ENCODE measurements at regions not wholly inside any gene's neighbourhood (a gene's known extent, or its start where the extent isn't known, plus 50 kb on each side); places are given as distances from the start of the nearest gene placed in this dataset.

GRCh38 chr3:34000301-34000700 lies 201.9 kb downstream of the PDCD6IP start:
- ATAC-seq (ENCODE audit: low FRiP score) (no peak), DNase-seq (ENCODE audit: low spot score) (no peak)
- no peak for TF ChIP-seq CTCF (IDR thresholded peaks at IDR 0.05)

- no peak for ATAC-seq (ENCODE audit: low FRiP score)
- TF ChIP-seq CTCF (IDR thresholded peaks at IDR 0.05): no peak
- no peak for DNase-seq (ENCODE audit: low spot score)
Measured at GRCh38 chr3:34001022-34001421, 202.6 kb downstream of the PDCD6IP start.

- no peak for DNase-seq (ENCODE audit: low spot score)
- no peak for ATAC-seq (ENCODE audit: low FRiP score)
- no peak for TF ChIP-seq CTCF (IDR thresholded peaks at IDR 0.05)
Measured at GRCh38 chr3:34001990-34002389, 203.6 kb downstream of the PDCD6IP start.

- no peak for TF ChIP-seq CTCF (IDR thresholded peaks at IDR 0.05)
- no peak for DNase-seq (ENCODE audit: low spot score)
- ATAC-seq (ENCODE audit: low FRiP score): no peak
Measured at GRCh38 chr3:34002569-34003100, 204.2 kb downstream of the PDCD6IP start.

GRCh38 chr3:34005886-34006285 lies 207.5 kb downstream of the PDCD6IP start:
- no peak for ATAC-seq (ENCODE audit: low FRiP score)
- TF ChIP-seq CTCF (IDR thresholded peaks at IDR 0.05): no peak
- no peak for DNase-seq (ENCODE audit: low spot score)

- no peak for ATAC-seq (ENCODE audit: low FRiP score)
Measured at GRCh38 chr3:34008191-34008590, 209.8 kb downstream of the PDCD6IP start.

More at GRCh38 chr3:34008191-34008590, 209.8 kb downstream of the PDCD6IP start:
- no peak for DNase-seq (ENCODE audit: low spot score)
- no peak for TF ChIP-seq CTCF (IDR thresholded peaks at IDR 0.05)

Data from omental fat pad (tissue), 3 donors.